Activated CD4-positive, alpha-beta T cell treated with anti-CD3 and anti-CD28 coated beads for 24 hours (primary cell): ENCODE measurements at regions not wholly inside any gene's neighbourhood (a gene's known extent, or its start where the extent isn't known, plus 50 kb on each side); places are given as distances from the start of the nearest gene placed in this dataset.

Experiments
- DNase-seq, 2 donors: peaks; one replicate each; pipeline ENCODE4 v3.0.0-alpha.2; 2020; ENCODE audit warnings: low read depth in 2 of 2

DNA sequence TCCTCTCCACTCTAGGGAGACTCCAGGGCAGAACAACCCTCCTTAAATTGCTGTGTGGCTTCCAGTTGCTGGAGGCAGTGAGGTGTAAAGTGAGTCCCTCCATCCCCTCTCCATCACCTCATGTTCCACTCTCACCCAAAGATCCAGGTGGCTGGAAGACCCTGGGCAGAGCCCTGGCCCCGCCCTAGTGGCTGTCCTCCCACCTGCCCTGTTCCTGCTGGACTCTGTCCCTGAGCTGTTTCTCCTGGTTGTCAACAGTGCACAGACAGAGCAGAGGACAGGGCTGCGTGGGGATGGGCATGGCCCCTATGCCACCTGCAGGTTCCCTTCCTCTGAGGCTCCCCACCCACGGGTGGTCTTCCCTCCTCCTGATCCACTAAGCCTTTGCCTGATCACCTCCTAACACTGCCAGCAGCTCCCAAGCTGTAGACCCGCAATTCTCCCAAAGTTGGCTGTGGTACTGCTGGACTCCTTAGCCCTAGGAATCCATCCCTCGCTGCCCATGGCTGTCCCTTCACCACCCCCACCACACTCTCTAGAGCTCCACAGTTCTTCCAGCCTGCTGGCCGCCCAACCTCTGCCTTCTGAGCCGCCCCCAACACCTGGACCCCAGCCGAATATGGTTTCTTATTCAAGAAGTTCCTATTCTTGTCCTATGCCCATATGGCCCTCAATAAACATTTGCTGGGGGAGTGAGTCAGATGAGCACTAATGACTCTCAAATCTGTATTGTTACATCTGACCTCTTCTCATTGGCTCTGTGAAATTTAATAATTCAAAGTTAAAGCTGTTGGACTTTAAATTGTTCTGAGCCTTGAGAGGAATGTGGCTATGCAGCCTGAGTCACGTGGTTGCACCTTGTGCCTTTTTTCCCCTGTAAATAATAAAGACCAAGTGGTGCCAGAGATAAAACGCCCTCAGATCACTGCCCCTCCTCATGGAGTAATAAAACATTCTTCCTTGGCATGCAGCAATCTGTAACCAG, 260.0 kb upstream of the HS6ST1 start:
- no peak for DNase-seq

DNA sequence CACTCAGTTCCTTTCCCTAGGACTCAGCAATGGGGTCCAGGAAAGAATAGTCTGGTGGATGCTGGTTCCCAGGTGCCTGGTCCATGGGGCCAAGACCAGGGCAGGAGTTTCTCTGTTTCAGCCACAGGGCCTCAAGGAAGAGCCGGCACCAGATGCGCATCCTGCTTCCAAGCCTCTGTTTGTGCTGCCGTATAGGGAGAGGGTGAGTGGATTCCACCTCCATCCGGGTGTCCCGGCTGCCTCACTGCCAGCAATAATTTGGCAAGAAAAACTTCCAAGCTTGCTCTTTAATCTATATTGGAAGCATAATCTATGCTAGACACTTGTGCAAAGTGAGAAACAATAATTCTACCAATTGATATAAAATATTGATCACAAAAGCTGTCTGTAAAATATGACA, 261.2 kb upstream of the HS6ST1 start:
- DNase-seq, result no peak

DNA sequence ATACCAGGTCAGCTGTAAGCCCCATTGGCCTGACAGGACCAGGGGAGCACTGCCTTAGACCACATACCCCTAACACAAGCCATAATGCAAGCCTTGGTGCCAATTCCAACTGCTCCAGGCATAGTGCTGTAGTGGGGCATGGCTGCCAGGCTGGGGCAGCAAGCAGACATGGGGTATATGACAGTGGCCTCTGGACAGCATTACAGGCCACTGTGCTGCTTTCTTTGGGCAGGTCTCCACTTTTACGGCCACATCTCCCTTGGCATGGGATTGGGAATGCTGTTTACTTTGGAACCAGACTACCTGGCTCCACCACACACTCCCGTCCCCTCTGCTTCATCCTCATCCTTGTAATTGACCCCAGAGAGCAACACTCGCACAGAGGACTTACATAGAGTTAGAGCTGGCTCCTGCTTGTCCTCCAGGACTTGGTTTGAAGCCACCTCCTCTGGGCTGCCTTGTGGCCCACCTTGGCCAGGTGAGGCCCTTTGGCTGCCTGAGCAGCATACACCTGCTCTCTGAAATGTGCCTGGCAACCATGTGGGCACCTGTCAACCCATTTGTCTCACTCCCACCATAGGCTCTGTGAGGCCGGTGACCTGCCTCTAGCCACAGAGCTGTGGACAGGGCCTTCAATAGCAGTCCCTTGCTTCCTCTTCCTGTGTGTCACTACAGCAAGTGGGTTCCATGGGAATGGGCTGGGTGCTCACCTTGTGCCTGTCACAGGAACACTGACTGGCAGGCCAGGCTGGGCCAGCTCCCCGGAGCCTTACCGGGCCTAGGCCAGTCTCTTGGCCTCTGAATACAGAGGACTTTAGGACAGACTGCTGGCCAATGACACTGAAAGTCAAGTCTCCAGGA, 262.6 kb upstream of the HS6ST1 start:
- DNase-seq, result no peak

DNA sequence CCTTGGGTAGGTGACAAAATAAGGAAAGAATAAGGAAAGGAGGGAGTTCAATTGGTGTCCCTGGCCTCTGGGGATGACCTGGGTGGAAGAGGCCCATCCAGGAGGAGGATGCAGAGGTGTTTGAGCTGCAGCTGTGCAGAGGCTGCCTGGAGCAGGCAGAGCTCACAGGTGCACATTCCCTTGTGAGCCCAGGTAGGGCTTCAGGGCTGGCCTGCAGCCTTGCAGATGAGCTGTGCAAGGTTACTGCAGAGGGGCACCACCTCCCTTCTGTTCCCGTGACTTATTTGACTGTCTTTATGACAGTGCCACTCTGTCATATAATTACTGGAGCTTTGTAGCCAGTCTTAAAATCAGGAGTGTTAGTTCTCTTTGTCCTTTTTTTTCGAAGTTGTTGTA, 263.2 kb upstream of the HS6ST1 start:
- no peak for DNase-seq

DNA sequence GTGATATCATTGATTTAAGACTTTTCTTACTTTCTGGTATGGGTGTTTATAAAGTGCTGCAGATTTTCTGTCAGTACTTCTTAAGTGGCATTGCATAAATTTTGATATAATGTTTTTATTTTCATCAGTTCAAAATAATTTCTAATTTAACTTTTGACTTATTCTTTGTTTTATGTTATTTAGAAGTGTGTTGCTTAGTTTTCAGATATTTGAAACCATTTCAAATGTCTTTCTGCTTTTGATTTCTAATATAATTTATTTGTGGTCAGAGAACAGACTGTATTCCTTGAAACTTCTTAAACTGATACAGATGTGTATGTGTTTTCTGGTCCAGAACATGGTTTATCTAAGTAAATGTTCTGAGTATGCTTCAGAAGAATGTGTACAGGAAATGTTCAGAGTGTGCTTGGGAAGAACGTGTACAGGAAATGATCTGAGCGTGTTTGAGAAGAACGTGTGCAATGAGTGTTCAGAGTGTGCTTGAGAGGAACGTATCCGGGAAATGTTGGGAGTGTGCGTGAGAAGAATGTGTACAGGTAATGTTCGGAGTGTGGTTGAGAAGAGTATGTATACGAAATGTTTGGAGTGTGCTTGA, 265.7 kb upstream of the HS6ST1 start:
- no peak for DNase-seq

DNA sequence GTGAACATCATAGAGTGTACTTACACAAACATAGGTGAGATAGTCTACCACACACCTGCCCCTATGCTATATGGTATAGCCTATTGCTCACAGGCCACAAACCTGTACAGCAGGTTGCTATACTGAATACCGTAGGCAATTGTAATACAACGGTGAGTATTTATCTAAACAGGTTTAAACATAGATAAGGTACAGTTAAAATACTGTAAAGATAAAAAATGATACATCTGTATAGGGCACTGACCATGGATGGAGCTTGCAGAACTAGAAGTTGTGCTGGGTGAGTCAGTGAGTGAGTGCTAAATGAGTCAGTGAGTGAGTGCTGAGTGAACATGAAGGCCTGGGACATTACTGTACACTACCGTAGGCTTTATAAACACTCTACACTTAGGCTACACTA, 267.0 kb upstream of the HS6ST1 start:
- no peak for DNase-seq

DNA sequence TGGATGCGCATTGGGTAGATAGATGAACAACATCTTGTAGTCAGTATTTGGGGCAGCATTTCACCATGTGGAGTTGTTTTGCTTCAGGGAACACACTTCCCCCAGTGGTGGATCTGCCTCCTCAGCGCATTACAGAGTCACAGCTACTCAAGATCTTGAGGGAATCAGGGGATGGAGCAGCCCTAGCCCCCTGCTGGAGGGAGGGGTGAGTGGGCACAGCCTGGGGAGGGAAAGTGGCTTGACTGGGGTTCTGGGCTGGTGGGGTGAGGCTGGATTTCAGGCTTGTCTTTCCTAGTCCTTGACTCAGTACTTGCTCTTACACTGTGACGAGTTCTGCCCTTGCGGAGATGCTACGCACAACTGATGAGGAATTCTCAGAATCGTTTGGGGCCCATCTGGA, 271.0 kb upstream of the HS6ST1 start:
- no peak for DNase-seq

DNA sequence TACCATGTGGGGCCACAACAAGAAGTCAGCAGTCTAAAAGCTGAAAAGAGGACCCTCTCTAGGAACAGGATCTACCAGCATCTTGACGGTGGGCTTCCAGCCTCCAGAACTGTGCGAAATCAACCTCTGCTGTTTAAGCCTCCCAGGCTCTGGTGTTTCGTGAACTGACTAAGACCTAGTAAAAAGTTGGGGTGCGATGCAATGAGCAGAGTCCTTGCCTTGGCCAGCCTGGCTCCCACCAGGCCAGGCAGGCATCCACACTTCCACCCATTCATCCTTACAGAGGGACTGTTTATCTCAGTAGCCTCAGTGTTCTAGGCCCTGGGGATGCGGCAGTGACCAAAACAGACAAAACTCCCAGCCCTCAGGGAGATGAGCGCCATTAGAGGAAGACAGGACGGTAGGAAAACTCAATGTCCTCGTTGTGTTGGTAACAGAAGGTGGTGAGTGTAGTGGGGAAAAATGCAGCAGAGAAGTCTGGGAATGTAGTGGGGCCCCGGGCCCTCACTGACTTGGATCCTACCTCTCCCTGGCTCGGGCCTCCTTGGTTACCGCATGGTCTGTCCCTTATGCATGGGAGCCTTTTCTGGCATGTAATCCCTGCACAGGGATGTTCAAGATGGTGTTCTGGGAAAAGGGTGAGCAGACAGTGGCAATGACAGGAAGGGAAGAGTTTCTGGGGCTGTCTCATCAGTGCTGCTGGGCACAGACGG, 271.8 kb upstream of the HS6ST1 start:
- no peak for DNase-seq

DNA sequence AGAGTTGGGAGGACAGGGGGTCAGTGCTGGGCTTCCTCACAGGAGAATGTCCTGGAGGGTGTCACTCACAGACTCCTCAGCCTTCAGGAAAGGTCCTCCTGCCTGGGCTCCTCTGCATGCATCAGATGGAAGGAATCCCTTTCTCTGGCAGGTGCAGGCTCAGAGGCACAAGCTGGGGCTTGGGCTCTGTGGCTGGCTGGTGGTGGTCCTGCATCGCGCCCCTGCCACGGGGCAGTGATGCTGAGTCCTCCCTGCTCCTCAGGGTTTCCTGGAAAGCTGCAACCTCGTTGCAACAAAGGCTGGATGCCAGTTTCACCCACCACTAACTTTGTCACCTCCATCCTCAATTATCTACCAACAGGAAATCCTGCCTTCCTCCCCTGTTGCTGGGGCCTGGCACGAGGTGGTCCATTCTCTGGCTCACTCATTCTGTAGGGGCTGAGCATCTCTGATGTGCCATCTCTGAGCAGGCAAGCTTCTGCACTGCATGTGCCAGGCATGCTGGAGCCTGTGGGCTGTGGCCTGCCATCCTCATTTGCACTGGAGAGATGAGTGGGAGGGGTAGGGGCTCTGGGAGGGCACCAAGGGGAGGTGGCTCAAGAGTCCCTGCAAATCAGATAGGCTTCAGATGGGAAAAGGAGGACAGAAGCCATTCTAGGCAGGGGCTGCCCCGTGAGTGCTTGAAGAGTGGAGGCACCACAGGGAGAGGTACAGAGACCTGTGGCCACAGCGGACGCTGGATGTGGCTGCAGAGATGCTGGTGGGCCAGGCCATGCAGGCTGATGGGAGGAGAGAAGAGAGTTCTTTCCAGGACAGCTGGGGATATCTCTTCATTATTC, 272.6 kb upstream of the HS6ST1 start:
- DNase-seq, result no peak

DNA sequence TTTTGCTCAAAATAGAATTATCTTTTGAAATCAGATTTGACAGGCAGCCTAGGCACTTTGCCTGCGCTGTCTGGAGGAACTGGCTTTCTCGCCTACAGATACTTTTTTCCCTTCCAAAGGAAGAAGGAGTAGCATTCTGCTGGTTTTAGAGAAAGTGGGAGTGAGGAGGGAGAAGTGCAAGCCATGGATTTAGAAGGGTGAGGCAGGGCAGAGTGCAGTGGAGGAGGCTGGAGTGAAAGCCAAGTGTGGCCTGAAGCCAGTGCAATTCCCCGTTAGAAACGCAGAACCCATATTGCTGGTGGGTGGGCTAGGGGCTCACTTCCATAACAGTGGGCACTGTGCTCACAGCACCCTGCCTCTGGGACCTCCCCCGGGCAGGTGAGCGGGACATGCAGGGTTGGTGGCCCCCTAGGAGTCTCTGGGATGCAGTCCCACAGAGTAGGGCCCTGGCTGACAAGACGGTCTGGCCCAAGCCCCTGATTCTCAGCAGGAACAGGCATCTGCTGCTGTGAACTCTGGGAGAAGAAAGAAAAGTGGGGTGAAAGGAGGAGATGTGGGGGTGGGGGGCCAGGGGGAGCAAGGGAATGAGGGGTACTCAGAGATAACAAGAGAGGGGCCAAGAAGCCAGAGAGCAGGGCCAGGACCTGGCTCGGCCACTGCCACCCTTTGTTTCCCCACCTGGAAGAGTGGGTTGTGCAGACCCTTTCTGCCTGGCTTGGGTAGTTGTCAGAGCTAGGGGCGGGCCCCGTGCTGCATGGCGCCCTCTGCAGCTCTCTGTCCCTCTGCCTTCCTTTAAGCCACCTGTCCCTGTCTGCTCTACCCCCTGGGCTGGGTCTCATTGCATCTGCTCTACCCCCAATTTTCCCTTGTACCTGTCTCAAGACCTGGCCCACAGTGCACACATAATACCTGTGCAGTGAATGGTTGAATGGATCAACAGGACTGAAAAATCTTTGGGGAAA, 273.5 kb upstream of the HS6ST1 start:
- DNase-seq, result no peak

DNA sequence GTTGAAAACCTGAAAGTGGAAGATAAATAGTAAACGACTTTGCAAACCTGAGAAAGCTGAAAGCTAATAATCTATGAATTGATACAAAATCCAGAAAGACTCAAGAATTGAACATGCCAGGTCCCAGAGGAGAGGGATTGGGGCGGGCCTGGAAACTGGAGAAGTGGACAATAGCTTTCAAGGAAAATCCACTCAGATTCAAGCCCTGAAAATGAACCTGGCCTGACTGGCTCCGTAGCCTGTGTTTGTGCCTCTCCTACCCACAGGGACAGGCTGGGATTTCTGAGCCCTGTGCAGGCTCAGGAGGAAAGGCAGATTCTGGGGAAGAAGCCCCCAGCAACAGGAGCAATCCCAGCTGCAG, 274.8 kb upstream of the HS6ST1 start:
- no peak for DNase-seq

DNA sequence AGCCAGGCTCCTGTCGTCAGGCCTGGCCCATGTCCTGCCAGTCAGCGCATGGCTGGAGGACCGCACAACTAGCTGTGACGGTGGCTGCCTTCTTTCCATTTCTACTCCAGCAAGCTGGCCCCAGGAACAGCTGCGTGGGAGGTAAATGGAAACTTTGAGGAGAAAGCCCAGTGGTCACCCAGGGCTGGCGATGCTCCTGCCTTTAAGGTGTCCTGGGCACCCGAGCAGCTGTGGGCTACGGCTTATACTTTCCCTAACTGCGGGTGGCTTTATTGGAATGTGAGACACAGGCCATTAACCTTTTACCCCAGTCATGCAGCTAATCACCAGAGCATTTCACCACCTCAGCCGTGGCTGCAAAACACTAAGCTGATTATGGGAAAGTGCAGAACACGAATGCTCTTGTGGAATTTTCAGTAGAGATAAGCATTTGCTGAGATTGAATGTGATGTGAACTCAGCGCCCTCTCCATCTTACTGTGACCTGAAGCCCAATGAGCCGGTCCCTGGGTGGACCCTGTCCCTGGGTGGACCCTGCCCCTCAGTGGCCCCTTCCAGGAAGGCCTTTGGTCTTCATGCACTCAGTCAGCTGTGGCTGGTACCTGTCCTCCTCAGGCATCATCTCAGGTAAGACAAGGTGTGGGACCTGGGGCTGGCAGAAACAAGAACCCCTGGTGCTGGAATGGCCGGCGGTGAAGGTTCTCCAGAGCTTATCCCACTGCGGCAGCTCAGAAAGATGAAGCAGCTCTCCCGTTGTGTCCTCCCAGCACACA, 275.4 kb upstream of the HS6ST1 start:
- DNase-seq, result no peak

DNA sequence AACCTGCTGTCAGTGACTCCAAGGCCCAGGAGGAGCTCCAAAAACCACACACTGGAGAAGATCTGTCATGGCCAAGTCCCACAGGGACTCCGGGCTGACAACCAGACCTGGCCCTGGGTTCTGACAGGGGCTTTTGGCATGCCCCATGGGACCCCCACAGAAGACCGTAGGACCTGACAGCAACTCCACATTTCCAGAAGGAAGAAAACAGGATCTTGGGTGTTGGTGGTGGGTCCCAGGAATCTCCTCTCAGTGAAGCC, 275.9 kb upstream of the HS6ST1 start:
- DNase-seq, result no peak

DNA sequence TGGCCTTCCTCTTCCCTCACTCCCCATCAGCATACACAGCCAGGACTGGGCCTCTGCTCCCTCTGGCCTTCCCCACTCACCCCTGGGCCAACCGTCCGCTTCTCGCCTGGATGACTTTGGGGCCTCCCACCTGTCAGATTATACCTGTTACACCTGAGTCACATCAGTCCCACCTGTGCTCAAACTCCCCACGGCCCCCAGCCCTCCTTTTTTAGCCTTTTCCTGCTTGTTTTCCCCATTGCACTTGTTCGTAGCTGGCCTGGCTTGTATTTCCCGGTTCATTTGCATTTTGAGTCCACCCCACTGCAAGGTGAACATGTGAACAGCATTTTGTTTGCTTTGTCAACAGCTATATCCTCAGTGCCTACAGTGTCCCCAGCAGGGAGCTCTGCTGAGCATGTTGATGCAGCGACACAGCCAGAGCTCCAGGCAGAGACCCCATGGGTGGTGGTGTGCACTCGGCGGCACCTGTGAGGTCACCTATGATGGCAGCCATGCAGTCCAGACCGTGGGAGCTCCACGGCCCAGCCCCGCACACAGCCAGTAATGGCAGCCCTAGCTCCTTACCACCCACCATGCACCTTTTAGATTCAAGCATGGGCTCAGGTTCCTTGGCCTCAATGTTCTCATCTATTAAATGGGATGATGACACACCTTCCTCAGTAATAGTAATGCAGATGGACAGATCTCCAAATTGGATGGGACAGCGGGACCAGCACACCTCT, 276.4 kb upstream of the HS6ST1 start:
- DNase-seq, result no peak

DNA sequence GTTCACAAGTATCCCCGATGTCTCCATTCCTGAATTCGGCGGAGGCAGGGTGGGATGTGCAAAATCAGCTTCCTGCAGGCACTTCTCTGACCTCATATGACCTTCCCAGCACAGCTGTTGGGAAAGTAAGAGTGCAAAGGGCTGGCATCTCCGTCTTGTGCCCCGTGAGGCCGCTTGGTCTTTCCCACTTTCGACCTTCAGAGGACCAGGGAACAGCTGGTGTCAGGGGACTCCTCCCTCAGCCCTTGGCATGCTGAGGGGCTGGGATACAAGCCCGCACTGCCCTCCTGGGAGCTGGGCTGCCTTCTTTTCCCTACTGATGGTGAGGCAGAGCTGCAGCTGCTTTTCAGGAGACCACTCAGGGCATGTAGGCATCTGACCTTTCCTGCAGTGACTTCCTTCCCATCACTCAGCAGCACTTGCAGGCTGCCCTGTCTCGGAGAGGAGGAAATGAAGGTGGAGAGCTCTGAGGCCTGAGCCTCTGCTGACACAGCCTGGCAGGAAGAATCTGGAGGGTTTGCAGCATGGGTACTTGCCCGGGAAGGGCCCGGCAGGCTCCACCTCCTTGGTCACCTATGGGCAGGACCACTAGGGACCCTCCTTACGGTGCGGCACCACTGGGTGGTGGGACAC, 277.2 kb upstream of the HS6ST1 start:
- no peak for DNase-seq

DNA sequence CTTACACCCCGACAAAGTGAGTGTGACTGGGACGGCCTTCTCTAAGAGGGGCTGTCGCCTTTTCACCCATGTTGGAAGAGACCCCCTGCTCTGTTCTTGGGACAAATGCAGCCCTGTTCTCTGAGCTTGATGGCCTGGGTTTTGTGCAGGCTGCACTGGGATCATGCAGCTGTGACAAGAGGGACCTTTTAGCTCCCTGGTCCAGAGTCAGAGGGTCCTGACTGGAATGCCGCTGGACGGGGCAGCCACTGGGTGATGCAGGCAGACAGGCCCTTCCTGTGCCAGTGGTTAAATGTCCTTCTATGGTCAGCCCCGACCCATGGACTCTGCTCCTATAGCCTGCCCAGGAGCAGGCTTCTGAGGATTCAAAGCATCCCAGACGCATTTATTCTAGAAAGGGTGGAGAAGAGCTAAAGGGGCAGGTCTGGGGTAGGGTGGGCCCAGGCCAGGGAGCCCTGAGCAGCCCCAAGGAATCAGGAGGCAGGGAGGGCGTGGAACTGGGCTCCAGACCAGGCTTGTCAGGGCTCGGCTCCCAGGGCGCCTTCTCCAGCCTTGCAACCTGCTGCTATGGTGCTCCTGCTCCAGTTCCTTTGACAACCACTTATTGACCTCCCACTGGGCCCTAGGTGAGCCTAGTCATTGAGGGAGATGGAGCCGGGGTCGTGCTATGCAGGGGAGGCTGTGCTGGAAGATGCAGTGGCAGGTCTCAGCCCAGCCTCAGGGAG, 277.9 kb upstream of the HS6ST1 start:
- no peak for DNase-seq

DNA sequence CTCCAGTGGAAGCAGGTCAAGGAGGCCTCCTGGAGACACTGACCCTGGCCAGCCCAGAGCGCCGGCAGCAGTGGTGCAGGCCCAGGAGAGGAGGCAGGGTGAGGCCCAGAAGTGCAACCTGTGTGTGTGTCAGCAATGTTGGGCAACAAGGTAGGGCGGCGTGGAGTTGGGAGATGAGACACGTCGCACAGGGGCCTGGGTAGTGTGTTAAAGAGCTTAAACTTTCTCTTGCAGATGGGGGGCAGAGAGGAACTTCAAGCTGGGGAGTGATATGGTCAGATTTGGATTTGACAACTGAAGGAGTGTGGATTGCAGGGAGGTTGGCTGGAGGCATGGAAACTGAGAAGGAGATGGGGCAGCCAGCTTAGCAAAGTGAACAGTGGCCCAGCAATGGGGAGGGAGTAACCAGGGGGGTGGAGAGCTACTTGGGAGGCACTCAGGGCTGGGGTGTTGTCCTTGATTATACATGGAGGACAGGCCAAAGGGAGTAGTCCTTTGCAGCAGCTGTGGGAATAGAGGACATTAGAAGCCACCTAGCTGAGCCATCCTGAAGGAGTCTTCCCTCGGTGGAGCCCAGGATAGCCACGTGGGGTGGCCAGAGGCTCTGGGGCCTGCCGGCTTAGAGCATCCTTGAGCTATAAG, 278.6 kb upstream of the HS6ST1 start:
- no peak for DNase-seq
